Parathyroid adenoma (tissue), 2 donors: ENCODE measurements at regions not wholly inside any gene's neighbourhood (a gene's known extent, or its start where the extent isn't known, plus 50 kb on each side); places are given as distances from the start of the nearest gene placed in this dataset.

Source experiments
- H2AFZ ChIP-seq: fragments of 300-600 bp; sonication (generic); one replicate; pipeline ENCODE4 v1.7.0; 2017; ENCODE audit warnings: antibody characterized with exemption, mild to moderate bottlenecking
- H3K27ac ChIP-seq: fragments of 300-600 bp; sonication (generic); one replicate; pipeline ENCODE4 v1.7.0; 2017
- H3K27me3 ChIP-seq: fragments of 300-600 bp; sonication (generic); one replicate; pipeline ENCODE4 v1.7.0; 2017; ENCODE audit warnings: low read length; ENCODE audit not compliant: control insufficient read depth, insufficient read depth
- H3K36me3 ChIP-seq: fragments of 300-600 bp; sonication (generic); one replicate; pipeline ENCODE4 v1.7.0; 2017; ENCODE audit warnings: low read length; ENCODE audit not compliant: control insufficient read depth, insufficient read depth
- H3K4me1 ChIP-seq: fragments of 300-600 bp; sonication (generic); one replicate; pipeline ENCODE4 v1.7.0; 2017; ENCODE audit warnings: control low read depth
- H3K4me2 ChIP-seq: fragments of 300-600 bp; sonication (generic); one replicate; pipeline ENCODE4 v1.7.0; 2017; ENCODE audit warnings: low read length
- H3K4me3 ChIP-seq: fragments of 300-600 bp; sonication (generic); one replicate; pipeline ENCODE4 v1.7.0; 2017; ENCODE audit warnings: low read depth, low read length
- H3K79me2 ChIP-seq: fragments of 300-600 bp; sonication (generic); one replicate; pipeline ENCODE4 v1.7.0; 2017; ENCODE audit warnings: control low read depth
- H3K9ac ChIP-seq: fragments of 300-600 bp; sonication (generic); one replicate; pipeline ENCODE4 v1.7.0; 2017; ENCODE audit warnings: mild to moderate bottlenecking
- H3K9me3 ChIP-seq: fragments of 300-600 bp; sonication (generic); one replicate; pipeline ENCODE4 v1.7.0; 2017; ENCODE audit warnings: low read length; ENCODE audit not compliant: control insufficient read depth
- CTCF ChIP-seq: fragments of 300-600 bp; sonication (generic); IDR thresholded peaks from one replicate; pipeline ENCODE4 v1.7.0; 2017; ENCODE audit warnings: antibody characterized with exemption, mild to moderate bottlenecking
- donor health status: primary hyperparathyroidism.

GRCh38 chr10:4017336-4017735, 232.3 kb upstream of the KLF6 start:
- no peaks in the 10 kb centered on the region for H3K79me2 ChIP-seq
- no peaks in the 10 kb centered on the region for H3K27me3 ChIP-seq
- no peak overlapping the region for H3K27ac ChIP-seq
- no peak overlapping the region for H3K9ac ChIP-seq
- H2AFZ ChIP-seq = no peak overlapping the region
- no peak overlapping the region for H3K4me2 ChIP-seq
- no peaks in the 10 kb centered on the region for H3K36me3 ChIP-seq
- no peaks in the 10 kb centered on the region for H3K4me1 ChIP-seq
- H3K4me3 ChIP-seq = no peak overlapping the region
- no peaks in the 10 kb centered on the region for H3K9me3 ChIP-seq
- TF ChIP-seq CTCF = no peak

- no peaks in the 10 kb centered on the region for H3K4me1 ChIP-seq
- H3K4me2 ChIP-seq = no peak overlapping the region
- H2AFZ ChIP-seq = no peak overlapping the region
- no peaks in the 10 kb centered on the region for H3K79me2 ChIP-seq
- no peak for TF ChIP-seq CTCF
- H3K36me3 ChIP-seq = no peaks in the 10 kb centered on the region
- no peak overlapping the region for H3K27ac ChIP-seq
- H3K9me3 ChIP-seq = no peaks in the 10 kb centered on the region
- H3K9ac ChIP-seq = no peak overlapping the region
- H3K27me3 ChIP-seq = no peaks in the 10 kb centered on the region
- no peak overlapping the region for H3K4me3 ChIP-seq
Measured at GRCh38 chr10:4016214-4016740, 231.3 kb upstream of the KLF6 start.

GRCh38 chr10:4013651-4014121, 228.7 kb upstream of the KLF6 start:
- no peak for TF ChIP-seq CTCF
- Histone ChIP-seq H3K4me1 (no peaks in the 10 kb centered on the region), H3K27ac (no peak overlapping the region), H3K4me2 (no peak overlapping the region), H2AFZ (no peak overlapping the region), H3K79me2 (no peaks in the 10 kb centered on the region), H3K36me3 (no peaks in the 10 kb centered on the region), H3K4me3 (no peak overlapping the region), H3K9me3 (no peaks in the 10 kb centered on the region), H3K9ac (no peak overlapping the region), H3K27me3 (no peaks in the 10 kb centered on the region)

GRCh38 chr10:4012848-4013247, 227.8 kb upstream of the KLF6 start:
- no peaks in the 10 kb centered on the region for H3K4me1 ChIP-seq
- no peaks in the 10 kb centered on the region for H3K36me3 ChIP-seq
- H2AFZ ChIP-seq = no peak overlapping the region
- no peaks in the 10 kb centered on the region for H3K79me2 ChIP-seq
- H3K9ac ChIP-seq = no peak overlapping the region
- no peak overlapping the region for H3K4me2 ChIP-seq
- no peaks in the 10 kb centered on the region for H3K9me3 ChIP-seq
- H3K27me3 ChIP-seq = no peaks in the 10 kb centered on the region
- no peak for TF ChIP-seq CTCF
- no peak overlapping the region for H3K27ac ChIP-seq
- no peak overlapping the region for H3K4me3 ChIP-seq

GRCh38 chr10:4011136-4011812, 226.3 kb upstream of the KLF6 start:
- Histone ChIP-seq H3K79me2 (no peaks in the 10 kb centered on the region), H3K27ac (no peak overlapping the region), H3K27me3 (no peaks in the 10 kb centered on the region), H3K4me1 (no peaks in the 10 kb centered on the region), H3K9me3 (no peaks in the 10 kb centered on the region), H3K36me3 (no peaks in the 10 kb centered on the region), H3K4me2 (no peak overlapping the region), H3K4me3 (no peak overlapping the region), H3K9ac (no peak overlapping the region), H2AFZ (no peak overlapping the region)
- TF ChIP-seq CTCF = no peak
